H9 (cell line): ENCODE measurements at regions not wholly inside any gene's neighbourhood (a gene's known extent, or its start where the extent isn't known, plus 50 kb on each side); places are given as distances from the start of the nearest gene placed in this dataset.

ENCODE experiments used
- DNase-seq: peaks from one replicate; pipeline ENCODE4 v3.0.0-alpha.2; 2017
- H2AFZ ChIP-seq: one replicate; pipeline ENCODE4 v1.6.1; 2013; ENCODE audit warnings: mild to moderate bottlenecking, low read length, control low read depth, moderate library complexity
- H2AK5ac ChIP-seq: 2 replicates; pipeline ENCODE4 v1.6.1; 2013; ENCODE audit warnings: low read length, control low read depth, mixed read lengths; ENCODE audit not compliant: insufficient read length
- H2BK120ac ChIP-seq: one replicate; pipeline ENCODE4 v1.6.1; 2013; ENCODE audit warnings: low read depth, mild to moderate bottlenecking, low read length, control low read depth, inconsistent platforms; ENCODE audit not compliant: poor library complexity, severe bottlenecking
- H2BK12ac ChIP-seq: 2 replicates; pipeline ENCODE4 v1.6.1; 2013; ENCODE audit warnings: low read length, control low read depth, mixed read lengths, low read depth; ENCODE audit not compliant: insufficient read length
- H2BK15ac ChIP-seq: 2 replicates; pipeline ENCODE4 v1.6.1; 2013; ENCODE audit warnings: low read depth, low read length, control low read depth
- H2BK20ac ChIP-seq: one replicate; pipeline ENCODE4 v1.6.1; 2013; ENCODE audit warnings: low read depth, mild to moderate bottlenecking, low read length, control low read depth, inconsistent platforms; ENCODE audit not compliant: poor library complexity, severe bottlenecking
- H2BK5ac ChIP-seq: 2 replicates; pipeline ENCODE4 v1.6.1; 2013; ENCODE audit warnings: low read length, control low read depth, mixed read lengths; ENCODE audit not compliant: insufficient read length
- H3K14ac ChIP-seq: 2 replicates; pipeline ENCODE4 v1.6.1; 2013; ENCODE audit warnings: low read length, control low read depth; ENCODE audit not compliant: insufficient read depth
- H3K18ac ChIP-seq: 2 replicates; pipeline ENCODE4 v1.6.1; 2013; ENCODE audit warnings: low read depth, mild to moderate bottlenecking, mixed read lengths, low read length, control low read depth; ENCODE audit not compliant: insufficient read length
- H3K23ac ChIP-seq: 2 replicates; pipeline ENCODE4 v1.6.1; 2013; ENCODE audit warnings: low read length, control low read depth, mixed read lengths, low read depth; ENCODE audit not compliant: insufficient read length
- H3K23me2 ChIP-seq: 2 replicates; pipeline ENCODE4 v1.6.1; 2013; ENCODE audit warnings: low read depth, mild to moderate bottlenecking, mixed read lengths, low read length, control low read depth; ENCODE audit not compliant: insufficient read length, poor library complexity, severe bottlenecking
- H3K27ac ChIP-seq: 2 replicates; pipeline ENCODE4 v1.5.1; 2013; ENCODE audit warnings: low read length, control low read depth, mixed read lengths, low read depth; ENCODE audit not compliant: insufficient read length
- H3K27me3 ChIP-seq: 2 replicates; pipeline ENCODE4 v1.6.1; 2013; ENCODE audit warnings: low read length, control low read depth, inconsistent platforms; ENCODE audit not compliant: insufficient read depth
- H3K4ac ChIP-seq: 2 replicates; pipeline ENCODE4 v1.6.1; 2013; ENCODE audit warnings: low read depth, mild to moderate bottlenecking, control low read depth, inconsistent platforms, low read length, moderate library complexity
- H3K4me1 ChIP-seq: 2 replicates; pipeline ENCODE4 v1.6.1; 2013; ENCODE audit warnings: low read length, control low read depth, inconsistent platforms; ENCODE audit not compliant: insufficient read depth
- H3K4me2 ChIP-seq: 2 replicates; pipeline ENCODE4 v1.6.1; 2013; ENCODE audit warnings: low read length, control low read depth, mixed read lengths; ENCODE audit not compliant: insufficient read length, insufficient read depth
- H3K56ac ChIP-seq: 2 replicates; pipeline ENCODE4 v1.6.1; 2013; ENCODE audit warnings: low read depth, mild to moderate bottlenecking, mixed read lengths, low read length, control low read depth; ENCODE audit not compliant: insufficient read length
- H3K79me1 ChIP-seq: 2 replicates; pipeline ENCODE4 v1.6.1; 2013; ENCODE audit warnings: low read depth, mild to moderate bottlenecking, moderate library complexity, low read length, control low read depth, inconsistent platforms; ENCODE audit not compliant: insufficient read depth, poor library complexity, severe bottlenecking
- H3K79me2 ChIP-seq: 2 replicates; pipeline ENCODE4 v1.6.1; 2013; ENCODE audit warnings: low read length, control low read depth, inconsistent platforms; ENCODE audit not compliant: insufficient read depth
- H3K9ac ChIP-seq: 2 replicates; pipeline ENCODE4 v1.6.1; 2013; ENCODE audit warnings: low read length, control low read depth, mixed read lengths; ENCODE audit not compliant: insufficient read length; ENCODE audit errors: extremely low read depth
- H3K9me3 ChIP-seq: one replicate; pipeline ENCODE4 v1.6.1; 2013; ENCODE audit warnings: low read depth, low read length, inconsistent platforms; ENCODE audit not compliant: control insufficient read depth
- H3T11ph ChIP-seq: one replicate; pipeline ENCODE4 v1.6.1; 2013; ENCODE audit warnings: mild to moderate bottlenecking, low read length, control low read depth, inconsistent platforms
- H4K20me1 ChIP-seq: one replicate; pipeline ENCODE4 v1.6.1; 2013; ENCODE audit not compliant: control insufficient read depth, insufficient read length, insufficient read depth
- H4K5ac ChIP-seq: 2 replicates; pipeline ENCODE4 v1.6.1; 2013; ENCODE audit warnings: low read depth, mild to moderate bottlenecking, mixed read lengths, low read length, control low read depth; ENCODE audit not compliant: insufficient read length
- H4K8ac ChIP-seq: replicated peaks from 2 replicates; pipeline ENCODE4 v1.6.1; 2013; ENCODE audit warnings: low read length, control low read depth, mixed read lengths, low read depth; ENCODE audit not compliant: insufficient read length
- H4K91ac ChIP-seq: 2 replicates; pipeline ENCODE4 v1.6.1; 2013; ENCODE audit warnings: low read depth, mild to moderate bottlenecking, moderate library complexity, mixed read lengths, low read length, control low read depth; ENCODE audit not compliant: insufficient read length
- H3K27ac Mint-ChIP-seq, 3 experiments: 2 replicates in 2 of 3; 3 replicates in 1 of 3; pipeline ENCODE4 v1.8.0; 2020 to 2021; ENCODE audit warnings: mixed read lengths in 3 of 3, mild to moderate bottlenecking in 1 of 3, moderate library complexity in 1 of 3
- H3K27me3 Mint-ChIP-seq: 2 replicates; pipeline ENCODE4 v1.8.0; 2021; ENCODE audit warnings: low read depth, mild to moderate bottlenecking, moderate library complexity, mixed read lengths
- H3K36me3 Mint-ChIP-seq, 3 experiments: 2 replicates in 2 of 3; 3 replicates in 1 of 3; pipeline ENCODE4 v1.8.0; 2020 to 2021; ENCODE audit warnings: low read depth in 3 of 3, mixed read lengths in 3 of 3; ENCODE audit not compliant: insufficient read depth in 1 of 3
- H3K4me1 Mint-ChIP-seq, 2 experiments: 2 replicates each; pipeline ENCODE4 v1.8.0; 2020; ENCODE audit warnings: mixed read lengths in 2 of 2
- H3K4me3 Mint-ChIP-seq, 2 experiments: 2 replicates in 1 of 2; 3 replicates in 1 of 2; pipeline ENCODE4 v1.8.0; 2020 to 2021; ENCODE audit warnings: mild to moderate bottlenecking in 2 of 2, mixed read lengths in 2 of 2, moderate library complexity in 1 of 2
- H3K9me3 Mint-ChIP-seq, 2 experiments: 2 replicates in 1 of 2; 3 replicates in 1 of 2; pipeline ENCODE4 v1.8.0; 2020; ENCODE audit warnings: mild to moderate bottlenecking in 2 of 2, mixed read lengths in 2 of 2, moderate library complexity in 1 of 2
- WGBS: extraction: QIAGEN DNeasy Blood & Tissue Kit; methylation state at CpG from one replicate; pipeline ENCODE4 v1.1.7; 2013; ENCODE audit warnings: missing lambda C conversion rate, low lambda C conversion rate, mixed read lengths; ENCODE audit not compliant: insufficient read length; ENCODE audit errors: extremely low coverage; 5-methylcytosine and 5-hydroxymethylcytosine counted together
- TF ChIP-seq, protein P1 (sequence below): fragments of 200-600 bp; sonication (generic); conservative IDR thresholded peaks from 3 replicates; pipeline ENCODE4 v1.8.0; 2021; ENCODE audit warnings: antibody characterized with exemption, mild to moderate bottlenecking

- no peak overlapping the region for H3K4me2 ChIP-seq
- no peak overlapping the region for H3K56ac ChIP-seq
- TF ChIP-seq, protein P1, sequence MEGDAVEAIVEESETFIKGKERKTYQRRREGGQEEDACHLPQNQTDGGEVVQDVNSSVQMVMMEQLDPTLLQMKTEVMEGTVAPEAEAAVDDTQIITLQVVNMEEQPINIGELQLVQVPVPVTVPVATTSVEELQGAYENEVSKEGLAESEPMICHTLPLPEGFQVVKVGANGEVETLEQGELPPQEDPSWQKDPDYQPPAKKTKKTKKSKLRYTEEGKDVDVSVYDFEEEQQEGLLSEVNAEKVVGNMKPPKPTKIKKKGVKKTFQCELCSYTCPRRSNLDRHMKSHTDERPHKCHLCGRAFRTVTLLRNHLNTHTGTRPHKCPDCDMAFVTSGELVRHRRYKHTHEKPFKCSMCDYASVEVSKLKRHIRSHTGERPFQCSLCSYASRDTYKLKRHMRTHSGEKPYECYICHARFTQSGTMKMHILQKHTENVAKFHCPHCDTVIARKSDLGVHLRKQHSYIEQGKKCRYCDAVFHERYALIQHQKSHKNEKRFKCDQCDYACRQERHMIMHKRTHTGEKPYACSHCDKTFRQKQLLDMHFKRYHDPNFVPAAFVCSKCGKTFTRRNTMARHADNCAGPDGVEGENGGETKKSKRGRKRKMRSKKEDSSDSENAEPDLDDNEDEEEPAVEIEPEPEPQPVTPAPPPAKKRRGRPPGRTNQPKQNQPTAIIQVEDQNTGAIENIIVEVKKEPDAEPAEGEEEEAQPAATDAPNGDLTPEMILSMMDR = no peak
- Mint-ChIP-seq H3K36me3 (no peaks in the 10 kb centered on the region), H3K4me1 (peaks cover 4% of the 10 kb centered on the region in 2 experiments), H3K9me3 (no peaks in the 10 kb centered on the region), H3K27me3 (peaks cover 5% of the 10 kb centered on the region), H3K27ac (no peak overlapping the region), H3K4me3 (no peak overlapping the region)
- H2AK5ac ChIP-seq = no peak overlapping the region
- no peak overlapping the region for H2BK20ac ChIP-seq
- H3K23me2 ChIP-seq = no peaks in the 10 kb centered on the region
- no peak overlapping the region for H2BK15ac ChIP-seq
- no peak overlapping the region for H3K9ac ChIP-seq
- no peaks in the 10 kb centered on the region for H3K79me1 ChIP-seq
- H3K27me3 ChIP-seq = no peaks in the 10 kb centered on the region
- no peak overlapping the region for H3T11ph ChIP-seq
- no peak overlapping the region for H3K4ac ChIP-seq
- no peak overlapping the region for H3K18ac ChIP-seq
- H3K27ac ChIP-seq = no peak overlapping the region
- H2BK12ac ChIP-seq = no peak overlapping the region
- H4K91ac ChIP-seq = no peak overlapping the region
- WGBS = no CpG with 5 or more reads among the region's 4 CpGs
- H2AFZ ChIP-seq = no peak overlapping the region
- no peaks in the 10 kb centered on the region for H3K9me3 ChIP-seq
- DNase-seq = no peak
- no peak overlapping the region for H3K14ac ChIP-seq
- H4K20me1 ChIP-seq = no peaks in the 10 kb centered on the region
- no peak overlapping the region for H2BK5ac ChIP-seq
- no peaks in the 10 kb centered on the region for H3K79me2 ChIP-seq
- no peaks in the 10 kb centered on the region for H3K4me1 ChIP-seq
- no peak overlapping the region for H4K8ac ChIP-seq
- H2BK120ac ChIP-seq = no peak overlapping the region
- no peak overlapping the region for H4K5ac ChIP-seq
- no peak overlapping the region for H3K23ac ChIP-seq
These were observed 201.5 kb upstream of the TBX3 start for GRCh38 chr12:114885501-114885900.
